HepG2 (cell line): ENCODE measurements at regions not wholly inside any gene's neighbourhood (a gene's known extent, or its start where the extent isn't known, plus 50 kb on each side); places are given as distances from the start of the nearest gene placed in this dataset.

Source experiments
- ATAC-seq: fragments of 200-7000 bp; cut with Tn5 transposase; 3 replicates; pipeline ENCODE4 v1.9.1; 2020; ENCODE audit warnings: mild to moderate bottlenecking, moderate library complexity
- BruUV-seq: library from RNA; stranded (reverse); fragments of 400-500 nt; replicated peaks from 2 replicates; lab custom pipeline; 2021; lab: Mats Ljungman, UMichigan
- CTCF ChIA-PET: fragments of 300-600 bp; formaldehyde crosslinking; extraction: SDS; loops from one replicate; lab custom pipeline; 2021; ENCODE audit warnings: low total read pairs, inconsistent platforms, low intra/inter-chr PET ratio; lab: Yijun Ruan, JAX
- POLR2A ChIA-PET: fragments of 350-600 bp; sonication (Branson Sonifier 250); formaldehyde crosslinking; loops from one replicate; lab custom pipeline; 2020; ENCODE audit warnings: antibody characterized with exemption, inconsistent platforms; lab: Yijun Ruan, JAX
- DNase-seq: peaks from one replicate; pipeline ENCODE4 v3.0.0-alpha.2; 2015; ENCODE audit warnings: low spot score
- FAIRE-seq: peaks from 3 replicates; lab custom pipeline; 2011; peaks lifted over from hg19 to GRCh38; lab: Jason Lieb, UNC
- H2AFZ ChIP-seq: one replicate; pipeline ENCODE4 v1.6.1; 2011; ENCODE audit warnings: low read length, inconsistent platforms
- H3K27ac ChIP-seq: fragments of 300-600 bp; 3 replicates; pipeline ENCODE4 v1.8.0; 2011; ENCODE audit warnings: mixed run types, mild to moderate bottlenecking, mixed read lengths, low read length, inconsistent platforms; ENCODE audit not compliant: insufficient read depth; ENCODE audit errors: extremely low read length
- H3K27me3 ChIP-seq, 2 experiments: fragments of 200-600 bp in 1 of 2; 2 replicates in 1 of 2; 3 replicates in 1 of 2; pipeline versions ENCODE4 v1.6.0 to v1.8.0; 2011; ENCODE audit warnings: low read length in 2 of 2, mild to moderate bottlenecking in 2 of 2, moderate library complexity in 2 of 2, inconsistent platforms in 1 of 2; ENCODE audit not compliant: insufficient read depth in 2 of 2, control insufficient read depth in 1 of 2
- H3K36me3 ChIP-seq, 2 experiments: fragments of 200-600 bp in 1 of 2; replicated peaks in 1 of 2; 2 replicates in 1 of 2; 3 replicates in 1 of 2; pipeline versions ENCODE4 v1.5.1 to v1.8.0; 2011; ENCODE audit warnings: low read length in 2 of 2, inconsistent platforms in 1 of 2; ENCODE audit not compliant: insufficient read depth in 2 of 2, control insufficient read depth in 1 of 2
- H3K4me1 ChIP-seq: 2 replicates; pipeline ENCODE4 v1.5.1; 2012; ENCODE audit warnings: low read length, inconsistent platforms; ENCODE audit not compliant: insufficient read depth
- H3K4me2 ChIP-seq: 2 replicates; pipeline ENCODE4 v1.6.0; 2011; ENCODE audit warnings: low read depth, low read length, inconsistent platforms
- H3K4me3 ChIP-seq, 3 experiments: fragments of 200-600 bp in 1 of 3; sonication (generic), shearing (Covaris generic) in 1 of 3; replicated peaks in 1 of 3; 2 replicates each; pipeline ENCODE4 v1.5.1; 2011 to 2016; ENCODE audit warnings: low read length in 3 of 3, inconsistent platforms in 2 of 3, low read depth in 2 of 3, mild to moderate bottlenecking in 2 of 3, control low read depth in 1 of 3, mixed read lengths in 1 of 3; ENCODE audit not compliant: insufficient read depth in 1 of 3
- H3K79me2 ChIP-seq: one replicate; pipeline ENCODE4 v1.6.1; 2011; ENCODE audit warnings: low read length, inconsistent platforms; ENCODE audit not compliant: insufficient read depth
- H3K9ac ChIP-seq: 2 replicates; pipeline ENCODE4 v1.6.0; 2011; ENCODE audit warnings: mild to moderate bottlenecking, low read depth, low read length, inconsistent platforms; ENCODE audit not compliant: insufficient read depth
- H3K9me3 ChIP-seq: 2 replicates; pipeline ENCODE4 v1.5.1; 2012; ENCODE audit warnings: mild to moderate bottlenecking, low read length
- H4K20me1 ChIP-seq: 2 replicates; pipeline ENCODE4 v1.6.0; 2011; ENCODE audit warnings: inconsistent platforms, mild to moderate bottlenecking, low read length, moderate library complexity; ENCODE audit not compliant: insufficient read depth
- CHCHD3 ChIP-seq: sonication (generic); formaldehyde crosslinking; IDR thresholded peaks from 2 replicates; pipeline ENCODE4 v1.8.0; 2022; ENCODE audit warnings: mild to moderate bottlenecking, missing genetic modification reagents, moderate library complexity
- FOXM1 ChIP-seq: sonication (generic); formaldehyde crosslinking; IDR thresholded peaks from 2 replicates; pipeline ENCODE4 v1.5.0; 2020; ENCODE audit warnings: missing genetic modification reagents
- GRHL1 ChIP-seq: sonication (generic); formaldehyde crosslinking; conservative IDR thresholded peaks from 2 replicates; pipeline ENCODE4 v1.8.0; 2022; ENCODE audit warnings: missing genetic modification reagents
- ZBTB40 ChIP-seq, 2 experiments: fragments of 450-650 bp in 1 of 2; sonication (generic) in 1 of 2; formaldehyde crosslinking in 1 of 2; IDR thresholded peaks; 2 replicates each; pipeline versions ENCODE4 v1.6.1 to v1.8.0; 2016 to 2022; ENCODE audit warnings: antibody characterized with exemption in 1 of 2, mild to moderate bottlenecking in 1 of 2, missing genetic modification reagents in 1 of 2
- ZNF281 ChIP-seq: sonication (generic); formaldehyde crosslinking; IDR thresholded peaks from 2 replicates; pipeline ENCODE4 v1.4.0; 2020; ENCODE audit warnings: missing genetic modification reagents, borderline replicate concordance
- WGBS: methylation state at CpG from one replicate; pipeline ENCODE4 v1.1.6; 2017; ENCODE audit warnings: low lambda C conversion rate; 5-methylcytosine and 5-hydroxymethylcytosine counted together
- in situ Hi-C: cut with HindIII; loops from 2 replicates; pipeline ENCODE4 v1.10.0; 2017; ENCODE audit warnings: low pct_unique_long_range_greater_than_20kb; ENCODE audit not compliant: extremely low pct_ligation_motif_present
- intact Hi-C: fragments of 100-400 bp; cut with micrococcal nuclease; formaldehyde crosslinking; loops from one replicate; pipeline ENCODE4 v1.10.0; 2022; ENCODE audit not compliant: unreplicated experiment
- TF ChIP-seq, protein P1 (sequence below): sonication (generic); formaldehyde crosslinking; IDR thresholded peaks from 2 replicates; pipeline ENCODE4 v1.4.0; 2020; ENCODE audit warnings: missing genetic modification reagents

DNA sequence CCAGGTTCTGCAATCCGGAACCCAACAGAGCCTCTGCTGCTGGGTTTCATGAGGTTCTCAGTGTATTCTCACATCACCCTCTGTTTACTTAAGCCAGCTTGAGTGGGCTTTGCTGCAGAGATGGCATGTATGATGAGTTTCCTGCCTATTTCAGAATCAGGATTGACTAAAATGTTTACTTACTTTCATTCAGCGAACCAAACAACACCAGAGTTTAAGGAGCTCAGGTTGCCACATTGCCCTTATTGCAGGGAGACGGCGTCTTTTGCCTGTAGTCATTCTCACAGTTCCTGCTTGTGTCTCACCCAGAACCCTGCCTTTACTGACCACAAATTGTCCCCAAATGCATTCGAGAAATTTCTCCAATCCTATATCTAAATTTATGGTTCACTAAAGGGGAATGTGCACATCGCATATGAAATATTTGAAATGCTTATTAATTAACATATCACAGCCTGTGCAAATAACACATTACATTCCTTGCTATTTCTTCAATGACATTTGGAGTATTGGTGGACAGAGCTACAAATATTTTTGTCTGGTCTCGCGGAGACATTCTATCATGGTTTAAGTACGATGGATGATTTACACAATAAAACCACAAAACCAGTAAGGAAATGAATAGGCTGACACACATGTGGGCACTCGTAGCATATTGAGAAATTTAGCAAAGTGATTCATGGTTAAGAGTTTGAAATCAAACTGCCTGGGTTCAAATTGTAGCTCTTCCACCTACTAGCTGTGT is 377.2 kb upstream of the CFAP20DC start:
- Histone ChIP-seq H4K20me1 (no peaks in the 10 kb centered on the region), H2AFZ (no peak overlapping the region), H3K4me2 (no peak overlapping the region), H3K9me3 (no peaks in the 10 kb centered on the region), H3K36me3 (no peaks in the 10 kb centered on the region), H3K27me3 (peaks cover 1 to 11% of the 10 kb centered on the region in 2 experiments; a peak in 2 of 5 replicates), H3K4me1 (no peaks in the 10 kb centered on the region), H3K9ac (no peak overlapping the region), H3K4me3 (no peak overlapping the region), H3K79me2 (no peaks in the 10 kb centered on the region), H3K27ac (no peak overlapping the region)
- in situ Hi-C loops: no loop called here
- no peak for ATAC-seq
- no peak for FAIRE-seq
- DNase-seq: no peak
- POLR2A ChIA-PET: no interaction called here
- BruUV-seq: no TSS peak
- CTCF ChIA-PET: no interaction called here
- intact Hi-C loops: no loop called here
- 52% methylated on average over 9 of the region's 10 CpGs for WGBS
- no peak for TF ChIP-seq ZNF281 (CRISPR knock-in tag)
- no peak for TF ChIP-seq CHCHD3
- TF ChIP-seq ZBTB40 (IDR thresholded peaks at IDR 0.05): no peak
- no peak for TF ChIP-seq ZBTB40 (CRISPR knock-in tag; IDR thresholded peaks at IDR 0.05)
- TF ChIP-seq, protein P1, sequence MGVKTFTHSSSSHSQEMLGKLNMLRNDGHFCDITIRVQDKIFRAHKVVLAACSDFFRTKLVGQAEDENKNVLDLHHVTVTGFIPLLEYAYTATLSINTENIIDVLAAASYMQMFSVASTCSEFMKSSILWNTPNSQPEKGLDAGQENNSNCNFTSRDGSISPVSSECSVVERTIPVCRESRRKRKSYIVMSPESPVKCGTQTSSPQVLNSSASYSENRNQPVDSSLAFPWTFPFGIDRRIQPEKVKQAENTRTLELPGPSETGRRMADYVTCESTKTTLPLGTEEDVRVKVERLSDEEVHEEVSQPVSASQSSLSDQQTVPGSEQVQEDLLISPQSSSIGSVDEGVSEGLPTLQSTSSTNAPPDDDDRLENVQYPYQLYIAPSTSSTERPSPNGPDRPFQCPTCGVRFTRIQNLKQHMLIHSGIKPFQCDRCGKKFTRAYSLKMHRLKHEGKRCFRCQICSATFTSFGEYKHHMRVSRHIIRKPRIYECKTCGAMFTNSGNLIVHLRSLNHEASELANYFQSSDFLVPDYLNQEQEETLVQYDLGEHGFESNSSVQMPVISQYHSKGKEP: no peak
- TF ChIP-seq GRHL1 (CRISPR knock-in tag): no peak
- no peak for TF ChIP-seq FOXM1
